ENCODE measurements at regions not wholly inside any gene's neighbourhood (a gene's known extent, or its start where the extent isn't known, plus 50 kb on each side); places are given as distances from the start of the nearest gene placed in this dataset.

DNA sequence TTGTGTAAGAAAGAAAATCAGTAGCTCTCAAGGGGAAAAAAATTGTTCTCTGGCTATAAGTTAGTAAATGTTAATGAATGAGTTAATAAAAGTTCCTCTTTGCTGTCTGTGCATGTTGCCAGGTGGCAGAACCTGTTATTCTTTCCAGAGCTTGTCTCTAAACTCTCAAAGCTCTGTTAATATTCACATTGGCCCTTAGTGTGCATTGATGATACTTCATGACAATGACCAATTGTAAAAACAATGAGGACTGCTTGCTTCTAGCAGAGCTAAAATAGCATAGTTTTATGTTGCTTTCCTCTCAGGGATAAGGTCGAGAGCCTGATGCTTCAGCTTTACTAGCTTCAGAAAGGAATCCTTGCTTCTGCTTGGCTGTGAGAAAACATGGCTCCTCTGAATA lies 91.5 kb downstream of the RAD51AP2 start:
- no peaks in the 10 kb centered on the region for H3K36me3 Mint-ChIP-seq (ENCODE audit: low read depth)
- CTCF ChIA-PET: no interaction called here

GRCh38 chr2:17422061-17422460 lies 96.2 kb downstream of the RAD51AP2 start:
- Histone ChIP-seq H3K27me3 (ENCODE audit: control insufficient read depth in 1 of 2, insufficient read depth in 2 of 2, low read length in 2 of 2) (no peaks in the 10 kb centered on the region), H3K4me1 (ENCODE audit: insufficient read depth, low read length) (no peaks in the 10 kb centered on the region), H3K9me3 (ENCODE audit: control insufficient read depth in 1 of 2, insufficient read depth in 1 of 2, low read length in 2 of 2) (no peaks in the 10 kb centered on the region), H3K36me3 (ENCODE audit: insufficient read depth, low read length) (no peaks in the 10 kb centered on the region), H3K27ac (ENCODE audit: low read depth in 1 of 2, low read length in 2 of 2) (no peak overlapping the region), H3K4me3 (ENCODE audit: low read length) (no peak overlapping the region)
- H3K27ac Mint-ChIP-seq: no peak overlapping the region
- POLR2A ChIA-PET: no interaction called here
- no peaks in the 10 kb centered on the region for H3K27me3 Mint-ChIP-seq
- no peaks in the 10 kb centered on the region for H3K36me3 Mint-ChIP-seq (ENCODE audit: low read depth)
- intact Hi-C loops (cut with DNase I, micrococcal nuclease): no loop called here
- H3K9me3 Mint-ChIP-seq: peaks cover 8% of the 10 kb centered on the region
- no peaks in the 10 kb centered on the region for H3K4me1 Mint-ChIP-seq (ENCODE audit: low read depth)
- H3K4me3 Mint-ChIP-seq: no peak overlapping the region
- ATAC-seq (ENCODE audit: poor library complexity): no peak
- TF ChIP-seq, protein P1, sequence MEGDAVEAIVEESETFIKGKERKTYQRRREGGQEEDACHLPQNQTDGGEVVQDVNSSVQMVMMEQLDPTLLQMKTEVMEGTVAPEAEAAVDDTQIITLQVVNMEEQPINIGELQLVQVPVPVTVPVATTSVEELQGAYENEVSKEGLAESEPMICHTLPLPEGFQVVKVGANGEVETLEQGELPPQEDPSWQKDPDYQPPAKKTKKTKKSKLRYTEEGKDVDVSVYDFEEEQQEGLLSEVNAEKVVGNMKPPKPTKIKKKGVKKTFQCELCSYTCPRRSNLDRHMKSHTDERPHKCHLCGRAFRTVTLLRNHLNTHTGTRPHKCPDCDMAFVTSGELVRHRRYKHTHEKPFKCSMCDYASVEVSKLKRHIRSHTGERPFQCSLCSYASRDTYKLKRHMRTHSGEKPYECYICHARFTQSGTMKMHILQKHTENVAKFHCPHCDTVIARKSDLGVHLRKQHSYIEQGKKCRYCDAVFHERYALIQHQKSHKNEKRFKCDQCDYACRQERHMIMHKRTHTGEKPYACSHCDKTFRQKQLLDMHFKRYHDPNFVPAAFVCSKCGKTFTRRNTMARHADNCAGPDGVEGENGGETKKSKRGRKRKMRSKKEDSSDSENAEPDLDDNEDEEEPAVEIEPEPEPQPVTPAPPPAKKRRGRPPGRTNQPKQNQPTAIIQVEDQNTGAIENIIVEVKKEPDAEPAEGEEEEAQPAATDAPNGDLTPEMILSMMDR (IDR thresholded peaks at IDR 0.05): no peak
- CTCF ChIA-PET: no interaction called here
- DNase-seq: no peak

More for the DNA sequence above, 91.5 kb downstream of the RAD51AP2 start:
- Histone ChIP-seq H3K4me1 (ENCODE audit: insufficient read depth, low read length) (no peaks in the 10 kb centered on the region), H3K36me3 (ENCODE audit: insufficient read depth, low read length) (no peaks in the 10 kb centered on the region), H3K9me3 (ENCODE audit: control insufficient read depth in 1 of 2, insufficient read depth in 1 of 2, low read length in 2 of 2) (peaks cover 0 to 6% of the 10 kb centered on the region in 2 experiments), H3K4me3 (ENCODE audit: low read length) (no peak overlapping the region), H3K27me3 (ENCODE audit: control insufficient read depth in 1 of 2, insufficient read depth in 2 of 2, low read length in 2 of 2) (no peaks in the 10 kb centered on the region), H3K27ac (ENCODE audit: low read depth in 1 of 2, low read length in 2 of 2) (no peak overlapping the region)
- Mint-ChIP-seq H3K27me3 (no peaks in the 10 kb centered on the region), H3K9me3 (peaks cover 5% of the 10 kb centered on the region), H3K4me3 (no peak overlapping the region), H3K27ac (no peak overlapping the region), H3K4me1 (ENCODE audit: low read depth) (no peaks in the 10 kb centered on the region)
- ATAC-seq (ENCODE audit: poor library complexity) (no peak), DNase-seq (no peak)
- POLR2A ChIA-PET: no interaction called here
- intact Hi-C loops (cut with DNase I, micrococcal nuclease): no loop called here
- TF ChIP-seq, protein P1 (IDR thresholded peaks at IDR 0.05): no peak

DNA sequence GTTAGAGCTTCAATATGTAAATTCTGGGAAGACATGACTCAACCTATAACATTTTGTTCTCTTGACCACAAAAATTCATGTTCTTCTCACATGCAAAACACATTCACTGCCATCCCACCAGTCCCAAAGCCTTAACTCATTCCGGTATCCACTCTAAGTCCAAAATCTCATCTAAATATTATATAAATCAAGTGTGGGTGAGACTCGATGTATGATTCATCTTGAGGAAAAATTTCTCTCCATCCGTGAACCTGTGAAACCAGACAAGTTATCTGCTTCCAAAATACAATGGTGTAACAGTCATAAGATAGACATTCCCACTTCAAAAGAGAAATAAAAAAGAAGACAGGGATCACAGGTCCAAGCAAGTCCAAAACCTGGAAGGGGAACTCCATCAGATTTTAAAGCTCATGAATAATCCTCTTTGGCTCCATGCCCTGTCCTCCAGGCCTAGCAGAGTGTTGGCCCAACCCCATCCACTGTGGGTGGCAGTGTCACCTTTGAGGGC lies 101.3 kb downstream of the RAD51AP2 start:
- POLR2A ChIA-PET: no interaction called here
- Mint-ChIP-seq H3K27me3 (no peaks in the 10 kb centered on the region), H3K9me3 (peaks cover 10% of the 10 kb centered on the region), H3K27ac (no peak overlapping the region), H3K36me3 (ENCODE audit: low read depth) (no peaks in the 10 kb centered on the region), H3K4me1 (ENCODE audit: low read depth) (no peaks in the 10 kb centered on the region), H3K4me3 (no peak overlapping the region)
- TF ChIP-seq, protein P1 (IDR thresholded peaks at IDR 0.05): no peak
- no peaks in the 10 kb centered on the region for H3K36me3 ChIP-seq (ENCODE audit: insufficient read depth, low read length)
- CTCF ChIA-PET: no interaction called here
- DNase-seq (no peak), ATAC-seq (ENCODE audit: poor library complexity) (no peak)
- H3K4me1 ChIP-seq (ENCODE audit: insufficient read depth, low read length): no peaks in the 10 kb centered on the region
- no peak overlapping the region for H3K27ac ChIP-seq (ENCODE audit: low read depth in 1 of 2, low read length in 2 of 2)
- no peaks in the 10 kb centered on the region for H3K9me3 ChIP-seq (ENCODE audit: control insufficient read depth in 1 of 2, insufficient read depth in 1 of 2, low read length in 2 of 2)
- H3K27me3 ChIP-seq (ENCODE audit: control insufficient read depth in 1 of 2, insufficient read depth in 2 of 2, low read length in 2 of 2): no peaks in the 10 kb centered on the region
- intact Hi-C loops (cut with DNase I, micrococcal nuclease): no loop called here
- H3K4me3 ChIP-seq (ENCODE audit: low read length): no peak overlapping the region
